GM12874 (cell line): ENCODE measurements at regions not wholly inside any gene's neighbourhood (a gene's known extent, or its start where the extent isn't known, plus 50 kb on each side); places are given as distances from the start of the nearest gene placed in this dataset.

Source experiments
- TF ChIP-seq, protein P1 (sequence below): IDR thresholded peaks from 2 replicates; pipeline ENCODE4 v1.5.1; 2011; ENCODE audit warnings: low read depth, mild to moderate bottlenecking, control low read depth, low read length, moderate library complexity; ENCODE audit not compliant: insufficient read depth

DNA sequence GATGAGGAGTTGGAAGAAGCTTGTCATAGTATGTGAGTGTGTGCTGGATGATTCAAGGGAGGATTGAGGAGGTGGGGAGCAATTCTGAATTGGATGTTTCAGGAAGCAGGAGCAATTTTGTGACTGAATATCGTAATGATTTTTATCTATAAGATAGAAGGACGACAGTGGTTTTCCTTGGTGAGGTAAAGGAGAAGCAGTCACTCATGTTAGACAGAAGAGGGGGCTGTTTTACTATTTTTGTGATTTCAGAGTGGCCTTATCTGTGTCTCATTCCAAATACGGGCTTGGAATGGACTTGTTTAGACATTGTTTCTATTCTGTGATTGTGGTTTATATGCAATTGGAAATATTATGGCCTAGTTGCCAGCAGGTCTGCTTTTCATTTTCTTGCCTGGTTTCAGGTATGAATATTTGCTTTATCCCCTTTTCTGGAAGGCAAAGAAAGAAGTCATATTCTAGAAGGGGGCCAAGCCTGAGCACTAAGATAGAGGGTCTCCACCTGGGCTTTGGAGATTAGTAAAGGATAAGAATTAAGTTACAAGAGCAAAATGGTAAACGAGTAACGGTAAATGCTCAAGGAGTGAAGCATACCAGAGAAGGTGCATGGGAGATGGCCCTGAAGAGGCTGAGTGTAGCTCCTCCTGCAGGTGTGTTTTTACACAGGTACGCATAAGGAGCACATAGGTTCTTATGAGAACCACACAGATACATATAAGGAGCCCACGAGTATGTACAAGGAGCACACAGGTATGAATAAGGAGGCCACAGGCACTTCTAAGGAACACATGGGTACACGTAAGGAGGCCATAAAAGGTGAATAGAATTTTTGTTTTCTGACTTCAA, 124.6 kb upstream of the KCNAB1 start:
- TF ChIP-seq, protein P1, sequence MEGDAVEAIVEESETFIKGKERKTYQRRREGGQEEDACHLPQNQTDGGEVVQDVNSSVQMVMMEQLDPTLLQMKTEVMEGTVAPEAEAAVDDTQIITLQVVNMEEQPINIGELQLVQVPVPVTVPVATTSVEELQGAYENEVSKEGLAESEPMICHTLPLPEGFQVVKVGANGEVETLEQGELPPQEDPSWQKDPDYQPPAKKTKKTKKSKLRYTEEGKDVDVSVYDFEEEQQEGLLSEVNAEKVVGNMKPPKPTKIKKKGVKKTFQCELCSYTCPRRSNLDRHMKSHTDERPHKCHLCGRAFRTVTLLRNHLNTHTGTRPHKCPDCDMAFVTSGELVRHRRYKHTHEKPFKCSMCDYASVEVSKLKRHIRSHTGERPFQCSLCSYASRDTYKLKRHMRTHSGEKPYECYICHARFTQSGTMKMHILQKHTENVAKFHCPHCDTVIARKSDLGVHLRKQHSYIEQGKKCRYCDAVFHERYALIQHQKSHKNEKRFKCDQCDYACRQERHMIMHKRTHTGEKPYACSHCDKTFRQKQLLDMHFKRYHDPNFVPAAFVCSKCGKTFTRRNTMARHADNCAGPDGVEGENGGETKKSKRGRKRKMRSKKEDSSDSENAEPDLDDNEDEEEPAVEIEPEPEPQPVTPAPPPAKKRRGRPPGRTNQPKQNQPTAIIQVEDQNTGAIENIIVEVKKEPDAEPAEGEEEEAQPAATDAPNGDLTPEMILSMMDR, result peak; percentile 36; the same call in 1 of the 2 replicates

DNA sequence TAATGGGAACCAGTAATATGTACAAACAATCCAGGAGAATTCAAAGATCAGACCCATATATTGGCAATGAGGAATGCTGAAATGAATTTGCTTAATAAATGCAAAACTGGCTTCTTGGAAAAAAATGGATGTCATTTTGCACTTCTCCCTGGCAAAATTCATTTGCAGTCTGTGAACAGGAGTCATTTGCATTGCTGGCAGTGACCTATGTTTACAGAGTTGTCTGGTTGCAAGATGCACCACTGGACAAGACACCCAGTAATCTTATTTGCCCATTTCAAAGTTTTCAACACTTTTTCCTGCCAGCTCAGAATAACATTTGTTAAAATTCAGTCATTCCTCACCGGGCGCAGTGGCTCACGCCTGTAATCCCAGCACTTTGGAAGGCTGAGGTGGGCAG, 123.5 kb upstream of the KCNAB1 start:
- TF ChIP-seq, protein P1, result no peak

DNA sequence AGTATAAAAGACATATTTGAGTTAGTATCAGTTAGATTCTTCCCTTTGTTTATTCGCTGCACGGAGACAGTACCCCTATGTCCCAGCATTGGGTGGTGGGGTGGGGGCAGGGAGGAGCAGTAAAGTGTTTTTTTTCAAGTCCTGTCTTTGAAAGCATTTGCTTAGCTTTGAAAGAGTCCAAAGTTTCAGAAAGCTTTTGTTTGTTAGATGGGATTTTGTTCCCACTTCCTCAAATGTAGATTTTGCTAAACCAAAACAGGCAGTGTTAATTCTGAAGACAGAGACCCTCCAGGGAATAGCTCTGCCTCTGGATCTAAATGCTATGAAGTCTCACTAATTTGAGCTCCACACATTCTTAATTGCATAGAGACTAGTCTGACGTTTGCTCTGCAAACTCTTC, 114.6 kb upstream of the KCNAB1 start:
- TF ChIP-seq, protein P1, result no peak

DNA sequence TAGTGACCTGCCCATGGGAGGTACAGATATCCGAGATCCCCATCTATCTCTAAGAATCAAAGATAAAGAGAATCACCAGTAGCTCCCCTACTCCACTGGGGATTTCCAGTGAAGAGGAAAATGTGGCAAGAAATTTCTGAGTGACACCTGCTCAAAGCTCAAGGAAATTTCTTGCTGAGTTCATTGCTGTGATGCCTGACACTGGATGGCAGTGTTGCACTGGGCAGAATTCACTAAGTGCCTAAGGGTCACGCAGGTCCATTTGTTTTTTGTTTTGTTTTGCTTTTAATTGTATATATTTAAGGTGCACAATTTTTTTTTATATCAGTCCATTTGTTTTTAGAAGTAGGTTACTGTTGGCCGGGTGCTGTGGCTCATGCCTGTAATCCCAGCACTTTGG, 109.5 kb upstream of the KCNAB1 start:
- TF ChIP-seq, protein P1, result no peak; the same call in 1 of the 2 replicates

DNA sequence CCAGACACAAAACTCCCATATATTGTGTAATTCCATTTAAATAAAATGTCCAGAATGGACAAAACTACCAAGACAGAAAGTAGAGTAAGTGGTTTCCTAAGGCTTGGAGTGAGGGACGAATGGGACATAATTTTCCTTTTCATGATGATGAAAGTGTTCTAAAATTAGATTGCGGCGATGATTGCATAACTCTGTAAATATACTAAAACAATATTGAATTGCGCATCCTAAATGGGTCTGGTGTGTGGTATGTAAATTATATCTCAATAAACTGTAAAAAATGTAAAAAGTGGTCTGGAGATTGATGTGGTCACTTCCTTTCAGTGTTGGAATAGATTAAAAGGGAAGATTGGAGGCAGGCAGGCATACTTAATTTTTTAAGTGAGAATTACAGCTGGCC, 105.9 kb upstream of the KCNAB1 start:
- TF ChIP-seq, protein P1, result no peak

DNA sequence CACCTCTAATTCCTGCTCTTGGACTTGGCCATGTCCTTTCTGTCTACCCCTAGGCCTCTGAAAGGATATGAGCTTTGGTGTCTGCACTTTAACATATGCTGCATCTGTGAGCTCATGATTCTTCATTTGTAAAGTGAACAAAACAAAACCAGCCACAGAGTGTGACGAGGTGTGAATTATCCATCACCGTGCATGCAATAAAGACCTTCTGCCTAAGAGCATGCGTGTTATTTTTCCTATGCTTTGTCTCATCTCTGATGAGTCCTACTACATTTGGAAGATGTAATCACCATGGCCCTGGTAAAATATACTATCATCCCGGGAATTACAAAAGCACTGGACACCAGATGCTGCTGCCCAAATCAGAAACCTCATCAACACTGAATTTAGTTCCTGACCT, 103.5 kb upstream of the KCNAB1 start:
- TF ChIP-seq, protein P1, result no peak

DNA sequence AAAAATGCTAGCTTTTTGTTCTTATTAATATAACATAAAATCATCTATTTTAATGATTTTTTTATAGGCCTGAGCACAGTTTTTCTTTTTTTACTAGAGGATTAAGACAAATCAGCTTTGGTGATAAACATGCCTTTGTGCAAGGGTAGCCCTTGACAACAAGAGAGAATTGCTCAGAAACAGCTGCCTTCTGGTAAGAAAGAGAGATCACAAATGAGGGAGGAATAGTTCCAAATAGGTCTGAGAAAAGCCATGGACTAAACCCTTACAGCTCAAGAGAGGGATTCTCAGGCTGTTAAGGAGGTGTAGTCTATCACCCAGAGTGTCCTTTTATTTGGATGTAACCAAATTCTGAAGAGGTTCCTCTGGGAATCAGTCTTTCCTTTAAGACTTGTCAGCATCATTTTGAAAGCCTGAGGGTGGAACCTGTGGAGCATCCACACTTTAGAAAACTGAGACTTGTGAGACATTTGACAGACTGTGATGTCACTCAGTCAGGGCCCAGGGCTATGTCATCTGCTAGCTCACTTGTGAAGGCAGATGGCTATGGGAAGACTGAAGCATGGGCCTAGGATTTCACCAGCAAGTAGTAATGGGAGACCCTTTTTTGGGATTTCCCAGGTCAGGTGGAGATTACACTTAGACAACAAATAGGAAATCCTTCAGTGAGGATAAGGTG, 102.9 kb upstream of the KCNAB1 start:
- TF ChIP-seq, protein P1, result no peak
